HG03439 (cell line): ENCODE measurements at regions not wholly inside any gene's neighbourhood (a gene's known extent, or its start where the extent isn't known, plus 50 kb on each side); places are given as distances from the start of the nearest gene placed in this dataset.

ENCODE experiments used
- ATAC-seq: cut with Tn5 transposase; IDR thresholded peaks from one replicate; pipeline ENCODE4 v1.9.1; 2021; ENCODE audit warnings: mild to moderate bottlenecking, moderate library complexity; ENCODE audit not compliant: unreplicated experiment

- no peak for ATAC-seq
Observed at GRCh38 chr2:52964916-52965530, 802.6 kb upstream of the CHAC2 start.

- no peak for ATAC-seq
Observed at GRCh38 chr2:52961403-52961802, 806.2 kb upstream of the CHAC2 start.

- no peak for ATAC-seq
Observed at GRCh38 chr2:52960881-52961280, 806.7 kb upstream of the CHAC2 start.

- no peak for ATAC-seq
Observed at GRCh38 chr2:52959801-52960200, 807.8 kb upstream of the CHAC2 start.

- no peak for ATAC-seq
Observed at GRCh38 chr2:52956766-52957165, 810.8 kb upstream of the CHAC2 start.

- ATAC-seq: no peak
Observed at GRCh38 chr2:52956118-52956517, 811.5 kb upstream of the CHAC2 start.

GRCh38 chr2:52955079-52955478 is 812.5 kb upstream of the CHAC2 start:
- ATAC-seq: no peak

GRCh38 chr2:52940101-52940500 is 827.5 kb upstream of the CHAC2 start:
- ATAC-seq: no peak

GRCh38 chr2:52939250-52939649 is 828.4 kb upstream of the CHAC2 start:
- no peak for ATAC-seq

GRCh38 chr2:52936029-52936428 is 831.6 kb upstream of the CHAC2 start:
- no peak for ATAC-seq

GRCh38 chr2:52934920-52935640 is 832.5 kb upstream of the CHAC2 start:
- ATAC-seq: peak; percentile 23

GRCh38 chr2:52934323-52934898 is 833.2 kb upstream of the CHAC2 start:
- peak; percentile 55 for ATAC-seq

GRCh38 chr2:52933878-52934277 is 833.7 kb upstream of the CHAC2 start:
- ATAC-seq: no peak

- ATAC-seq: peak; percentile 59
Observed at GRCh38 chr2:52931660-52932059, 835.9 kb upstream of the CHAC2 start.

- ATAC-seq: no peak
Observed at GRCh38 chr2:52929412-52929811, 838.2 kb upstream of the CHAC2 start.

GRCh38 chr2:52919673-52920072 is 847.9 kb upstream of the CHAC2 start:
- ATAC-seq: no peak

- no peak for ATAC-seq
Observed at GRCh38 chr2:52918551-52918950, 849.1 kb upstream of the CHAC2 start.

GRCh38 chr2:52916981-52917380 is 850.6 kb upstream of the CHAC2 start:
- ATAC-seq: no peak

- ATAC-seq: no peak
Observed at GRCh38 chr2:52904355-52904891, 863.2 kb upstream of the CHAC2 start.

- no peak for ATAC-seq
Observed at GRCh38 chr2:52897511-52898044, 870.0 kb upstream of the CHAC2 start.

- ATAC-seq: no peak
Observed at GRCh38 chr2:52895726-52896340, 871.8 kb upstream of the CHAC2 start.
